ENCODE measurements at regions not wholly inside any gene's neighbourhood (a gene's known extent, or its start where the extent isn't known, plus 50 kb on each side); places are given as distances from the start of the nearest gene placed in this dataset.

DNA sequence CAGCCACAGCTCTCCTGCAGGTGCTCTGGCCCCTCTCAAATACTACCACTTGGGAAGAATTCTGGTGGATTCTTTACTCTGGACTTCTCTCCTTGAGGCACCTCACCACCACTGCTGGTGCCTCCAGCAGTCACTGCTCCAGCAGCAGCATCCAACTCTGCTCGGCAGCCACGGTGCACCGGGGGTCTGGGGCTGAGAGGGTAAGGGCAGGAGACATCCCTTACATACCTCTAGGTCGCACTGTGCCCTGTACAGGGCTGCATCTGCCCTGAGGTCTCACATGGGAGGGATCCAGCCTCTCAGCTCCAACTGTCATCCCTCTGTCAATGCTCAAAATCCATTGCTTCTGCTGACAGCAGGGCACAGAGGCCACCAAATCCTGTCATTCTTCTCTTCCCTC, 588.2 kb downstream of the CDK5RAP2 start:
- no peaks in the 10 kb centered on the region for H3K4me1 ChIP-seq (ENCODE audit: low read length)

DNA sequence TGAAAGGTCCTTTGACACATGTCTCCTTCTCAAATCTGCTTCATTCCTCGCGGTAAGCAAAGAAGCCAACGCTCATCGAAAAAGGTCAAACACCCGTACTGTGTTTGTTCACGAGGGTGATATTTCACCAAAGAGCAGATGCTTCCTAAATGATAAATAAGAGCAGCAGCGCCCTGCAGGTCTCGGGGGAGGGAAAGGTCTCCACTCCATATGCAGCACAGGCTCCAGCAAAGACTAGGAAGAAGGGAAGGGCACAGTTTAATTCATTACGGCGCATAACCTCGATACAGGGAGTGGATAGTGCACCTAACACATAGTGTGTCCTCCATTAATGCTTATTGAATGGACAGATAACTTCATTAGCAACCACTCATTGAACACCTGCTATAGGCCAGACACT, 593.3 kb downstream of the CDK5RAP2 start:
- no peaks in the 10 kb centered on the region for H3K9me3 ChIP-seq (ENCODE audit: insufficient read depth, low read length)
- H4K20me1 ChIP-seq (ENCODE audit: insufficient read depth, low read length), result no peaks in the 10 kb centered on the region
- TF ChIP-seq, protein P1, sequence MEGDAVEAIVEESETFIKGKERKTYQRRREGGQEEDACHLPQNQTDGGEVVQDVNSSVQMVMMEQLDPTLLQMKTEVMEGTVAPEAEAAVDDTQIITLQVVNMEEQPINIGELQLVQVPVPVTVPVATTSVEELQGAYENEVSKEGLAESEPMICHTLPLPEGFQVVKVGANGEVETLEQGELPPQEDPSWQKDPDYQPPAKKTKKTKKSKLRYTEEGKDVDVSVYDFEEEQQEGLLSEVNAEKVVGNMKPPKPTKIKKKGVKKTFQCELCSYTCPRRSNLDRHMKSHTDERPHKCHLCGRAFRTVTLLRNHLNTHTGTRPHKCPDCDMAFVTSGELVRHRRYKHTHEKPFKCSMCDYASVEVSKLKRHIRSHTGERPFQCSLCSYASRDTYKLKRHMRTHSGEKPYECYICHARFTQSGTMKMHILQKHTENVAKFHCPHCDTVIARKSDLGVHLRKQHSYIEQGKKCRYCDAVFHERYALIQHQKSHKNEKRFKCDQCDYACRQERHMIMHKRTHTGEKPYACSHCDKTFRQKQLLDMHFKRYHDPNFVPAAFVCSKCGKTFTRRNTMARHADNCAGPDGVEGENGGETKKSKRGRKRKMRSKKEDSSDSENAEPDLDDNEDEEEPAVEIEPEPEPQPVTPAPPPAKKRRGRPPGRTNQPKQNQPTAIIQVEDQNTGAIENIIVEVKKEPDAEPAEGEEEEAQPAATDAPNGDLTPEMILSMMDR (IDR thresholded peaks at IDR 0.05; ENCODE audit: low read depth, low read length), result no peak
- TF ChIP-seq EZH2phosphoT487 (IDR thresholded peaks at IDR 0.05; ENCODE audit: low read depth), result no peak
- no peaks in the 10 kb centered on the region for H3K79me2 ChIP-seq (ENCODE audit: low read length)
- H3K36me3 ChIP-seq (replicated peaks; ENCODE audit: low read depth, low read length), result no peaks in the 10 kb centered on the region
- H3K9ac ChIP-seq (ENCODE audit: low read length), result no peak overlapping the region
- H3K27me3 ChIP-seq (ENCODE audit: low read depth, low read length), result peaks cover 15% of the 10 kb centered on the region
- H3K27ac ChIP-seq (ENCODE audit: low read length), result no peak overlapping the region
- H3K4me2 ChIP-seq (ENCODE audit: low read length), result no peak overlapping the region
- H2AFZ ChIP-seq (ENCODE audit: low read depth, low read length), result no peak overlapping the region
- H3K4me3 ChIP-seq (ENCODE audit: low read length), result no peak overlapping the region
- no peaks in the 10 kb centered on the region for H3K4me1 ChIP-seq (ENCODE audit: low read length)

More for the DNA sequence above, 588.2 kb downstream of the CDK5RAP2 start:
- no peaks in the 10 kb centered on the region for H3K79me2 ChIP-seq (ENCODE audit: low read length)
- H3K4me2 ChIP-seq (ENCODE audit: low read length), result no peak overlapping the region
- H4K20me1 ChIP-seq (ENCODE audit: insufficient read depth, low read length), result no peaks in the 10 kb centered on the region
- H2AFZ ChIP-seq (ENCODE audit: low read depth, low read length), result no peak overlapping the region
- no peak overlapping the region for H3K9ac ChIP-seq (ENCODE audit: low read length)
- H3K27me3 ChIP-seq (ENCODE audit: low read depth, low read length), result no peaks in the 10 kb centered on the region; the same call in 1 of the 2 replicates
- TF ChIP-seq EZH2phosphoT487 (IDR thresholded peaks at IDR 0.05; ENCODE audit: low read depth), result no peak
- TF ChIP-seq, protein P1 (IDR thresholded peaks at IDR 0.05; ENCODE audit: low read depth, low read length), result no peak
- H3K36me3 ChIP-seq (replicated peaks; ENCODE audit: low read depth, low read length), result no peaks in the 10 kb centered on the region
- no peaks in the 10 kb centered on the region for H3K9me3 ChIP-seq (ENCODE audit: insufficient read depth, low read length)
- no peak overlapping the region for H3K4me3 ChIP-seq (ENCODE audit: low read length)
- no peak overlapping the region for H3K27ac ChIP-seq (ENCODE audit: low read length)

DNA sequence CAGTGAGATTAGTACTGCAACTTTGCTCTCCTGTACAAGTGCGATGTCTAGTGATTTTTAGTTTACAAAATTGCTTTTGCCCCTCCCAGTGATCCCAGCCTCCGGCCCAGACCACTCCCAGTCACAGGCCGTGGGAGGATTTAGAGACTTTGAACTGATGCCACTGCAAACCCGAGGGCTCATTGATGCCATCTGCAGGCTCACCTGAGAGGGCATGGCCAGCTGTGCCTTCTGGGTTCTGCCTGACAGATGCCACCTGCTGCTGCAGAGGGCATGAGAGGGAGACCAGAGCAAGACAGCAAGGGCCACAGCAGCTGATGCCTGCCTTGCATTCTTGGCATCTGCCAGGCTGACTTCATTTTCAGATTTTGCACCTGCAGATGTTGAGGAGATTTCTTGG, 593.8 kb downstream of the CDK5RAP2 start:
- H4K20me1 ChIP-seq (ENCODE audit: insufficient read depth, low read length), result no peaks in the 10 kb centered on the region
- H3K4me3 ChIP-seq (ENCODE audit: low read length), result no peak overlapping the region
- peaks cover 15% of the 10 kb centered on the region for H3K27me3 ChIP-seq (ENCODE audit: low read depth, low read length)
- H3K4me2 ChIP-seq (ENCODE audit: low read length), result no peak overlapping the region
- H3K79me2 ChIP-seq (ENCODE audit: low read length), result no peaks in the 10 kb centered on the region
- H3K9me3 ChIP-seq (ENCODE audit: insufficient read depth, low read length), result no peaks in the 10 kb centered on the region
- no peak overlapping the region for H3K27ac ChIP-seq (ENCODE audit: low read length)
- TF ChIP-seq, protein P1 (IDR thresholded peaks at IDR 0.05; ENCODE audit: low read depth, low read length), result no peak
- TF ChIP-seq EZH2phosphoT487 (IDR thresholded peaks at IDR 0.05; ENCODE audit: low read depth), result no peak
- no peaks in the 10 kb centered on the region for H3K4me1 ChIP-seq (ENCODE audit: low read length)
- H3K36me3 ChIP-seq (replicated peaks; ENCODE audit: low read depth, low read length), result no peaks in the 10 kb centered on the region
- no peak overlapping the region for H2AFZ ChIP-seq (ENCODE audit: low read depth, low read length)
- H3K9ac ChIP-seq (ENCODE audit: low read length), result no peak overlapping the region

DNA sequence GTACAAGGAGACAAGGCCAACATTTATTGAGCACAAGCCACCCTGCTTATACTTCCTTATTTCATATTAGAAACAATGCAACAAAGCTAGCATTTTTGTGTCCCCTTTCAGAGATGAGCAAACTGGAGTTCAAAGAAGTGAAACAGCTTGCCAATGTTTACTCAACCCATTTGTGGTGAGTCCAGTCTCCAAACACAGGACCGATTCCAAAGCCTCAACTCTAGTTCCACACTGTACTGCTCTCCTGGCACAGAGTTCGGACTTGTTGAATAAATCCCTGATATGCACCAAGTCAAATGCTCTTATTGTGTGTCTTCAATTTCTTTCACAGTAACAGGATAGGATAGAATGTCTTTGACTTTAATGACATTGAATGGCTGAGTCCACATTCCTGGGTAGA, 604.8 kb upstream of the BRINP1 start:
- H3K4me3 ChIP-seq (ENCODE audit: low read length), result no peak overlapping the region
- no peaks in the 10 kb centered on the region for H3K9me3 ChIP-seq (ENCODE audit: insufficient read depth, low read length)
- no peak overlapping the region for H3K4me2 ChIP-seq (ENCODE audit: low read length)
- H3K9ac ChIP-seq (ENCODE audit: low read length), result no peak overlapping the region
- 0 out of 2 replicates have a peak, but pooled peaks cover 3% of the 10 kb centered on the region for H3K27me3 ChIP-seq (ENCODE audit: low read depth, low read length)
- no peak overlapping the region for H2AFZ ChIP-seq (ENCODE audit: low read depth, low read length)
- H3K27ac ChIP-seq (ENCODE audit: low read length), result no peak overlapping the region
- H3K79me2 ChIP-seq (ENCODE audit: low read length), result no peaks in the 10 kb centered on the region
- H4K20me1 ChIP-seq (ENCODE audit: insufficient read depth, low read length), result no peaks in the 10 kb centered on the region
- no peak for TF ChIP-seq EZH2phosphoT487 (IDR thresholded peaks at IDR 0.05; ENCODE audit: low read depth)
- TF ChIP-seq, protein P1 (IDR thresholded peaks at IDR 0.05; ENCODE audit: low read depth, low read length), result no peak
- no peaks in the 10 kb centered on the region for H3K36me3 ChIP-seq (replicated peaks; ENCODE audit: low read depth, low read length)
- no peaks in the 10 kb centered on the region for H3K4me1 ChIP-seq (ENCODE audit: low read length)

Measured in OCI-LY3 (cell line).